PC-9 (cell line): ENCODE measurements at regions not wholly inside any gene's neighbourhood (a gene's known extent, or its start where the extent isn't known, plus 50 kb on each side); places are given as distances from the start of the nearest gene placed in this dataset.

Source experiments
- BruUV-seq: library from RNA; stranded (reverse); fragments of 400-500 nt; replicated peaks from 2 replicates; lab custom pipeline; 2021; lab: Mats Ljungman, UMichigan
- CTCF ChIA-PET: fragments of 300-600 bp; sonication (Branson Sonifier 250); formaldehyde crosslinking; loops from one replicate; lab custom pipeline; 2022; ENCODE audit warnings: antibody characterized with exemption; lab: Charles Lee
- POLR2A ChIA-PET: fragments of 300-600 bp; sonication (Branson Sonifier 250); formaldehyde crosslinking; loops from one replicate; lab custom pipeline; 2022; ENCODE audit warnings: antibody characterized with exemption; ENCODE audit not compliant: unreplicated experiment; lab: Charles Lee
- DNase-seq, 2 experiments: peaks; one replicate each; pipeline versions ENCODE4 v3.0.0 to v3.0.0-alpha.2; 2015 to 2022; ENCODE audit warnings: mixed read lengths in 1 of 2
- H2AFZ ChIP-seq: fragments of 200-600 bp; sonication (generic); 2 replicates; pipeline ENCODE4 v1.8.1; 2017; ENCODE audit warnings: antibody characterized with exemption
- H3F3A ChIP-seq: fragments of 200-600 bp; sonication (generic); 2 replicates; pipeline ENCODE4 v1.8.1; 2017; ENCODE audit warnings: antibody characterized with exemption, mild to moderate bottlenecking, low read depth; ENCODE audit not compliant: insufficient read depth
- H3K27ac ChIP-seq: fragments of 200-600 bp; sonication (generic); 2 replicates; pipeline ENCODE4 v1.6.1; 2016; ENCODE audit warnings: mixed run types
- H3K27me3 ChIP-seq: fragments of 200-600 bp; sonication (generic); 2 replicates; pipeline ENCODE4 v1.6.1; 2016; ENCODE audit warnings: low read depth, mixed run types; ENCODE audit not compliant: insufficient read depth
- H3K36me3 ChIP-seq: fragments of 200-600 bp; sonication (generic); 2 replicates; pipeline ENCODE4 v1.6.1; 2016; ENCODE audit warnings: low read depth, mixed run types
- H3K4me1 ChIP-seq: fragments of 200-600 bp; sonication (generic); replicated peaks from 2 replicates; pipeline ENCODE4 v1.6.1; 2016; ENCODE audit warnings: mixed run types; ENCODE audit not compliant: insufficient read depth
- H3K4me2 ChIP-seq: fragments of 200-600 bp; sonication (generic); 2 replicates; pipeline ENCODE4 v1.6.1; 2017; ENCODE audit warnings: mixed run types
- H3K4me3 ChIP-seq: fragments of 200-600 bp; sonication (generic); 2 replicates; pipeline ENCODE4 v1.6.1; 2016; ENCODE audit warnings: mixed run types
- H3K79me2 ChIP-seq: fragments of 200-600 bp; sonication (generic); 2 replicates; pipeline ENCODE4 v1.6.1; 2017; ENCODE audit warnings: low read depth, mixed run types
- H3K9me2 ChIP-seq: fragments of 200-600 bp; sonication (generic); 2 replicates; pipeline ENCODE4 v1.8.1; 2017; ENCODE audit warnings: mild to moderate bottlenecking; ENCODE audit not compliant: insufficient read depth
- H3K9me3 ChIP-seq: fragments of 200-600 bp; sonication (generic); 2 replicates; pipeline ENCODE4 v1.8.1; 2016; ENCODE audit warnings: low read depth; ENCODE audit not compliant: insufficient read depth
- H4K20me1 ChIP-seq: fragments of 200-600 bp; sonication (generic); 2 replicates; pipeline ENCODE4 v1.8.1; 2017; ENCODE audit not compliant: insufficient read depth
- CTCF ChIP-seq: fragments of 200-600 bp; sonication (generic); conservative IDR thresholded peaks from 2 replicates; pipeline ENCODE4 v1.6.1; 2017; ENCODE audit warnings: mixed run types, antibody characterized with exemption, mild to moderate bottlenecking, moderate library complexity
- EZH2 ChIP-seq: fragments of 200-600 bp; sonication (generic); IDR thresholded peaks from 2 replicates; pipeline ENCODE4 v1.8.0; 2017; ENCODE audit warnings: antibody characterized with exemption, low read depth
- intact Hi-C: fragments of 100-400 bp; cut with micrococcal nuclease; formaldehyde crosslinking; loops from one replicate; pipeline ENCODE4 v1.10.0; 2022; ENCODE audit not compliant: unreplicated experiment

- no peaks in the 10 kb centered on the region for H3K4me1 ChIP-seq
- H3K4me3 ChIP-seq: no peak overlapping the region
- no peak overlapping the region for H3K4me2 ChIP-seq
- no peaks in the 10 kb centered on the region for H3K36me3 ChIP-seq
- no TSS peak for BruUV-seq
- H3F3A ChIP-seq: no peaks in the 10 kb centered on the region
- no peak overlapping the region for H2AFZ ChIP-seq
- H3K79me2 ChIP-seq: no peaks in the 10 kb centered on the region
- no peak for TF ChIP-seq EZH2
- TF ChIP-seq CTCF: no peak
- CTCF ChIA-PET: no interaction called here
- H3K27ac ChIP-seq: no peak overlapping the region
- POLR2A ChIA-PET: no interaction called here
- H3K9me3 ChIP-seq: no peaks in the 10 kb centered on the region
- intact Hi-C loops: no loop called here
- no peaks in the 10 kb centered on the region for H3K27me3 ChIP-seq
- no peaks in the 10 kb centered on the region for H3K9me2 ChIP-seq
- no peak for DNase-seq
- H4K20me1 ChIP-seq: no peaks in the 10 kb centered on the region
These were observed 97.8 kb upstream of the CPLX2 start for GRCh38 chr5:175773534-175774070.

GRCh38 chr5:175775416-175775815, 96.0 kb upstream of the CPLX2 start:
- H3F3A ChIP-seq: no peaks in the 10 kb centered on the region
- BruUV-seq: no TSS peak
- H4K20me1 ChIP-seq: no peaks in the 10 kb centered on the region
- H3K79me2 ChIP-seq: no peaks in the 10 kb centered on the region
- no peak for TF ChIP-seq EZH2
- no peak for TF ChIP-seq CTCF
- no peak overlapping the region for H3K4me2 ChIP-seq
- H3K27ac ChIP-seq: no peak overlapping the region
- H3K9me3 ChIP-seq: no peaks in the 10 kb centered on the region
- ChIA-PET CTCF (no interaction called here), POLR2A (no interaction called here)
- no peaks in the 10 kb centered on the region for H3K4me1 ChIP-seq
- H3K4me3 ChIP-seq: no peak overlapping the region
- intact Hi-C loops: no loop called here
- peaks cover 2% of the 10 kb centered on the region; the same call in 1 of the 2 replicates for H3K27me3 ChIP-seq
- no peaks in the 10 kb centered on the region for H3K9me2 ChIP-seq
- no peak overlapping the region for H2AFZ ChIP-seq
- DNase-seq: no peak
- no peaks in the 10 kb centered on the region for H3K36me3 ChIP-seq

GRCh38 chr5:175778951-175779503, 92.4 kb upstream of the CPLX2 start:
- Histone ChIP-seq H3F3A (no peaks in the 10 kb centered on the region), H3K4me3 (no peak overlapping the region), H3K27me3 (peaks cover 6% of the 10 kb centered on the region; the same call in 1 of the 2 replicates), H3K9me2 (no peaks in the 10 kb centered on the region), H3K79me2 (no peaks in the 10 kb centered on the region), H3K36me3 (no peaks in the 10 kb centered on the region), H3K27ac (no peak overlapping the region), H3K4me1 (no peaks in the 10 kb centered on the region), H3K4me2 (no peak overlapping the region), H4K20me1 (no peaks in the 10 kb centered on the region), H2AFZ (no peak overlapping the region), H3K9me3 (no peaks in the 10 kb centered on the region)
- TF ChIP-seq EZH2: no peak
- TF ChIP-seq CTCF: no peak
- no TSS peak for BruUV-seq
- ChIA-PET POLR2A (no interaction called here), CTCF (no interaction called here)
- intact Hi-C loops: no loop called here
- peak in 1 of 2 experiments; percentile 30 for DNase-seq
